ENCODE measurements at regions not wholly inside any gene's neighbourhood (a gene's known extent, or its start where the extent isn't known, plus 50 kb on each side); places are given as distances from the start of the nearest gene placed in this dataset.

DNA sequence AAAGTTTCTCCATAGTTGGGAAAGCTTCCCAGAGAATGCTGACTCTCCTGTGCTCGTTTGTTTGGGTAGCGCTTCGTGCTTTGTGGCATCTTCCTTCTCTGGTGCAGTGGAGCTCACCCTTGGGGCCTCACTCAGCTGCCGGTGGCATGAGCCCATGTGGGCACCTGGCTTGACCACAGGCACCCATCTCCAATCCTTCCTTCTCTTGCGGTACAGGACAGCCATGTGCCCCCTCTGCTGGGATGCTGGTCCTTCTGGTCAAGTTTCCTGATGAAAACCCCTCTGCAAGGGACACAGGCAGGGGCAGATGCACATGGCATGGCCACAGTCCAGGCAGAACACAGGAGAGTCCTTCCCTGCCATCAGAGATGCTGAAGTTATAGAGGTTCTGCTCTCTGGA, 555.9 kb upstream of the HS6ST1 start:
- Histone ChIP-seq H3K9ac (ENCODE audit: low read length) (no peak overlapping the region), H3K4me3 (ENCODE audit: low read length) (no peak overlapping the region), H3K4me1 (ENCODE audit: low read length) (no peaks in the 10 kb centered on the region), H2AFZ (ENCODE audit: low read depth, low read length) (no peak overlapping the region), H4K20me1 (ENCODE audit: insufficient read depth, low read length) (no peaks in the 10 kb centered on the region), H3K9me3 (ENCODE audit: insufficient read depth, low read length) (no peaks in the 10 kb centered on the region), H3K79me2 (ENCODE audit: low read length) (no peaks in the 10 kb centered on the region), H3K27me3 (ENCODE audit: low read depth, low read length) (no peaks in the 10 kb centered on the region), H3K27ac (ENCODE audit: low read length) (no peak overlapping the region), H3K36me3 (replicated peaks; ENCODE audit: low read depth, low read length) (no peaks in the 10 kb centered on the region), H3K4me2 (ENCODE audit: low read length) (no peak overlapping the region)
- no peak for TF ChIP-seq EZH2phosphoT487 (IDR thresholded peaks at IDR 0.05; ENCODE audit: low read depth)
- TF ChIP-seq, protein P1, sequence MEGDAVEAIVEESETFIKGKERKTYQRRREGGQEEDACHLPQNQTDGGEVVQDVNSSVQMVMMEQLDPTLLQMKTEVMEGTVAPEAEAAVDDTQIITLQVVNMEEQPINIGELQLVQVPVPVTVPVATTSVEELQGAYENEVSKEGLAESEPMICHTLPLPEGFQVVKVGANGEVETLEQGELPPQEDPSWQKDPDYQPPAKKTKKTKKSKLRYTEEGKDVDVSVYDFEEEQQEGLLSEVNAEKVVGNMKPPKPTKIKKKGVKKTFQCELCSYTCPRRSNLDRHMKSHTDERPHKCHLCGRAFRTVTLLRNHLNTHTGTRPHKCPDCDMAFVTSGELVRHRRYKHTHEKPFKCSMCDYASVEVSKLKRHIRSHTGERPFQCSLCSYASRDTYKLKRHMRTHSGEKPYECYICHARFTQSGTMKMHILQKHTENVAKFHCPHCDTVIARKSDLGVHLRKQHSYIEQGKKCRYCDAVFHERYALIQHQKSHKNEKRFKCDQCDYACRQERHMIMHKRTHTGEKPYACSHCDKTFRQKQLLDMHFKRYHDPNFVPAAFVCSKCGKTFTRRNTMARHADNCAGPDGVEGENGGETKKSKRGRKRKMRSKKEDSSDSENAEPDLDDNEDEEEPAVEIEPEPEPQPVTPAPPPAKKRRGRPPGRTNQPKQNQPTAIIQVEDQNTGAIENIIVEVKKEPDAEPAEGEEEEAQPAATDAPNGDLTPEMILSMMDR (IDR thresholded peaks at IDR 0.05; ENCODE audit: low read depth, low read length) = no peak

DNA sequence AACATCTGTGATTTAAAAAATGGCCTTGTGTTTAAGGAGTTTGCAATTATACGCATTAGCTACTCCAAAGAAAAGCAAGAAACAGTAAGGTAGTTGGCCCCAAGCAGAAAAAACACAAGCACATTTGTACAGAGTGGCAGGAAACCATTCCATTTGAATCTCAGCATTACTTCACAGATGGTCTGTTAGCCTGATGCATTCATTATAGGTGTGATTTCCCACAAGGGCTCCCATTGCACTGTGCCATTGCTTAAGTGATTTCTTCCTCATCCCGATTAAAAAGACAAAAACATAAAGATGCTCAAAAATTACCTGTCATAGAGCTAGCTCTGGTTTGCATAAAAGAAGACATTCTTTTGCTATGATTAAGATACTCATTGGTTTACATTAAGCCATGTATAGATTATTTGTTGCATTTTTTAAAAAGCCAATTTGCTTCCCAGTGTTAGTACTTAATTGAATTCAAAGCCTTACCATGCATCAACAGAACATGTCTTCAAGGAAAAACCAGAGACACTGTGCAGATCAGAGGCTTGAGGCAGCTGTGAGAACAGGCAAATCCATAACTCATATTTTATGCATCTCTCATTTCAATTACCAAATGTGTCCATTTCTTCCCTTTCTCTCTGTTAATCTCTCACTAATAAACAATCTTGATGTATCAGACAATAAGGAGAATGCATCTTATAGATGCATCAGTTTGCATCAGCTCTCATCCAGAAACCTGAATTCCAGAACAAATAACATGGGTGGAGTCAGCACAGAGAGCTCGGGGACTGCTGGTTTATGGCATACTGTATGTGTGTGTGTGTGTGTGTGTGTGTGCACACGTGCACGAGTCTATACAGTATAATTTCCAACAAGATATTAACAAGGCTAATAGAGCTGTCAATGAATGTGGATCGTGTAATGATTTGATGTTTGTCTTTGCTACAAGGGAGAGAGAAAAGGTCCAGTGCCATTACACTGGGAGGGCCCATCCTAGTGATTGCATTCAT, 558.6 kb upstream of the HS6ST1 start:
- TF ChIP-seq EZH2phosphoT487 (IDR thresholded peaks at IDR 0.05; ENCODE audit: low read depth) = no peak
- TF ChIP-seq, protein P1 (IDR thresholded peaks at IDR 0.05; ENCODE audit: low read depth, low read length) = no peak
- H3K36me3 ChIP-seq (replicated peaks; ENCODE audit: low read depth, low read length) = no peaks in the 10 kb centered on the region
- H3K4me2 ChIP-seq (ENCODE audit: low read length) = no peak overlapping the region
- no peaks in the 10 kb centered on the region for H3K79me2 ChIP-seq (ENCODE audit: low read length)
- H3K4me1 ChIP-seq (ENCODE audit: low read length) = no peaks in the 10 kb centered on the region
- no peaks in the 10 kb centered on the region for H3K9me3 ChIP-seq (ENCODE audit: insufficient read depth, low read length)
- no peak overlapping the region for H3K4me3 ChIP-seq (ENCODE audit: low read length)
- no peak overlapping the region for H3K27ac ChIP-seq (ENCODE audit: low read length)
- no peak overlapping the region for H2AFZ ChIP-seq (ENCODE audit: low read depth, low read length)
- no peak overlapping the region for H3K9ac ChIP-seq (ENCODE audit: low read length)
- H3K27me3 ChIP-seq (ENCODE audit: low read depth, low read length) = no peaks in the 10 kb centered on the region
- no peaks in the 10 kb centered on the region for H4K20me1 ChIP-seq (ENCODE audit: insufficient read depth, low read length)

DNA sequence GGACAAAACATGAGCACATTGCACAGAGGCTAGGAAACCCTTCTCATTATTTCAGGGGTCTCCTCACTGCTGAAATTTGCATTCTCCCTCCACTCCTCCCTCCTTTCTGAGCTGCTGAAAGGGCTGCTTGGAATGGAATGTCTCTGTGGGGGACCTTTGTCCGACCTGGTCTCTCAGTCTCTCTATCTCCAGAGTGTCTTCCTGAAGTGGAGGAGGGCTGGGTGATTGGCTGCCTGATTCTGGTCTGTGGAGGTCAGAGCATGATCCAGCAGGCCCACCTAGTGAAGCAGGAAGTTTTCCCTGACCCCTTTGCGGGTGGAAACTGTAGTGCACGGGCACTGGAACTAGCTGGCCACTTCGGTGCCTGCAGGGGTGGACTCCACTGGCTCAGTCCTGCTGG, 560.5 kb upstream of the HS6ST1 start:
- TF ChIP-seq EZH2phosphoT487 (IDR thresholded peaks at IDR 0.05; ENCODE audit: low read depth) = no peak
- TF ChIP-seq, protein P1 (IDR thresholded peaks at IDR 0.05; ENCODE audit: low read depth, low read length) = no peak
- H3K79me2 ChIP-seq (ENCODE audit: low read length) = no peaks in the 10 kb centered on the region
- no peak overlapping the region for H3K4me3 ChIP-seq (ENCODE audit: low read length)
- H3K9me3 ChIP-seq (ENCODE audit: insufficient read depth, low read length) = no peaks in the 10 kb centered on the region
- H3K4me1 ChIP-seq (ENCODE audit: low read length) = no peaks in the 10 kb centered on the region
- no peak overlapping the region for H2AFZ ChIP-seq (ENCODE audit: low read depth, low read length)
- H4K20me1 ChIP-seq (ENCODE audit: insufficient read depth, low read length) = no peaks in the 10 kb centered on the region
- H3K36me3 ChIP-seq (replicated peaks; ENCODE audit: low read depth, low read length) = no peaks in the 10 kb centered on the region
- no peak overlapping the region for H3K4me2 ChIP-seq (ENCODE audit: low read length)
- no peak overlapping the region for H3K27ac ChIP-seq (ENCODE audit: low read length)
- H3K27me3 ChIP-seq (ENCODE audit: low read depth, low read length) = no peaks in the 10 kb centered on the region
- no peak overlapping the region for H3K9ac ChIP-seq (ENCODE audit: low read length)

DNA sequence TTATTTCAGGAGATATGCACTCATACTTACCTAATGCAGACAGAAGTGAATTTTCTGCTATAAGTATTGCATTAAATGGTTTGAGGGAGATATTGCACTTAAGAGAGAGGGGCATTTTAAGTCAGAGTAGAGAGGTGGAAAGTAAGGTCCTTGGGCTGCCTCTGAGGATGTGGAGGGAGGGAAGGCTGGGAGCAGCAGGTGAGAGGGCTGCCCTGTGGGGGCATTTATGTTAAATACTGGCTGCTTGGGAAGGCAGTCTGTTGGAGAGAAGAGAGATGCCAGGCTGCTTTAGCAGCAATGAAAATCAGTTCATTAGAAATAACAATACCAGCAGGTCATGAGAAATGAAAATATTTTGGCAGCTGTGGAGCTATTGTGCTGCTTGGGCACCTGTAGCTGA, 576.2 kb upstream of the HS6ST1 start:
- H3K27ac ChIP-seq (ENCODE audit: low read length) = no peak overlapping the region
- no peak overlapping the region for H3K9ac ChIP-seq (ENCODE audit: low read length)
- no peak overlapping the region for H3K4me2 ChIP-seq (ENCODE audit: low read length)
- no peak overlapping the region for H3K4me3 ChIP-seq (ENCODE audit: low read length)
- no peak for TF ChIP-seq EZH2phosphoT487 (IDR thresholded peaks at IDR 0.05; ENCODE audit: low read depth)
- TF ChIP-seq, protein P1 (IDR thresholded peaks at IDR 0.05; ENCODE audit: low read depth, low read length) = no peak
- H4K20me1 ChIP-seq (ENCODE audit: insufficient read depth, low read length) = no peaks in the 10 kb centered on the region
- H3K79me2 ChIP-seq (ENCODE audit: low read length) = no peaks in the 10 kb centered on the region
- H3K27me3 ChIP-seq (ENCODE audit: low read depth, low read length) = no peaks in the 10 kb centered on the region
- no peaks in the 10 kb centered on the region for H3K36me3 ChIP-seq (replicated peaks; ENCODE audit: low read depth, low read length)
- H3K9me3 ChIP-seq (ENCODE audit: insufficient read depth, low read length) = no peaks in the 10 kb centered on the region
- H2AFZ ChIP-seq (ENCODE audit: low read depth, low read length) = no peak overlapping the region
- H3K4me1 ChIP-seq (ENCODE audit: low read length) = no peaks in the 10 kb centered on the region
